Effector memory CD8-positive, alpha-beta T cell (primary cell): ENCODE measurements at regions not wholly inside any gene's neighbourhood (a gene's known extent, or its start where the extent isn't known, plus 50 kb on each side); places are given as distances from the start of the nearest gene placed in this dataset.

Experiments used
- ATAC-seq: fragments of 150-1000 bp; cut with Tn5 transposase; replicated peaks from 2 replicates; pipeline ENCODE4 v1.10.0; 2021; ENCODE audit warnings: mild to moderate bottlenecking, moderate library complexity
- DNase-seq, 3 experiments: peaks; one replicate each; pipeline ENCODE4 v3.0.0; 2021
- H3K27ac Mint-ChIP-seq, 2 donors: one replicate each; pipeline ENCODE4 v1.8.0; 2022; ENCODE audit warnings: mild to moderate bottlenecking in 2 of 2, mixed read lengths in 2 of 2, moderate library complexity in 2 of 2
- H3K27me3 Mint-ChIP-seq, 2 donors: one replicate each; pipeline ENCODE4 v1.8.0; 2022; ENCODE audit warnings: mixed read lengths in 2 of 2
- H3K36me3 Mint-ChIP-seq: one replicate; pipeline ENCODE4 v1.8.0; 2022; ENCODE audit warnings: mild to moderate bottlenecking, moderate library complexity, mixed read lengths; ENCODE audit not compliant: insufficient read depth
- H3K4me1 Mint-ChIP-seq, 2 donors: one replicate each; pipeline ENCODE4 v1.8.0; 2022; ENCODE audit warnings: low read depth in 2 of 2, mixed read lengths in 2 of 2
- H3K4me3 Mint-ChIP-seq, 2 donors: one replicate each; pipeline ENCODE4 v1.8.0; 2022; ENCODE audit warnings: mild to moderate bottlenecking in 2 of 2, mixed read lengths in 2 of 2, moderate library complexity in 2 of 2
- H3K9me3 Mint-ChIP-seq, 2 donors: one replicate each; pipeline ENCODE4 v1.8.0; 2022; ENCODE audit warnings: mixed read lengths in 2 of 2

GRCh38 chr16:88317613-88317965 lies 65.2 kb upstream of the ZNF469 start:
- Mint-ChIP-seq H3K4me1 (no peaks in the 10 kb centered on the region), H3K9me3 (no peaks in the 10 kb centered on the region), H3K27ac (no peak overlapping the region), H3K36me3 (no peaks in the 10 kb centered on the region), H3K27me3 (peaks cover 13 to 26% of the 10 kb centered on the region in 2 donors), H3K4me3 (no peak overlapping the region)
- no peak for ATAC-seq
- no peak for DNase-seq

GRCh38 chr16:88318051-88318450 lies 64.7 kb upstream of the ZNF469 start:
- H3K27ac Mint-ChIP-seq = no peak overlapping the region
- DNase-seq (no peak), ATAC-seq (no peak)
- H3K9me3 Mint-ChIP-seq = no peaks in the 10 kb centered on the region
- no peaks in the 10 kb centered on the region for H3K4me1 Mint-ChIP-seq
- H3K4me3 Mint-ChIP-seq = no peak overlapping the region
- H3K27me3 Mint-ChIP-seq = peaks cover 13 to 25% of the 10 kb centered on the region in 2 donors
- no peaks in the 10 kb centered on the region for H3K36me3 Mint-ChIP-seq

GRCh38 chr16:88318521-88318920 lies 64.2 kb upstream of the ZNF469 start:
- no peaks in the 10 kb centered on the region for H3K36me3 Mint-ChIP-seq
- H3K27ac Mint-ChIP-seq = no peak overlapping the region
- peaks cover 13 to 20% of the 10 kb centered on the region in 2 donors for H3K27me3 Mint-ChIP-seq
- H3K4me3 Mint-ChIP-seq = no peak overlapping the region
- H3K9me3 Mint-ChIP-seq = no peaks in the 10 kb centered on the region
- ATAC-seq = no peak
- no peaks in the 10 kb centered on the region for H3K4me1 Mint-ChIP-seq
- no peak for DNase-seq

GRCh38 chr16:88319116-88319965 lies 63.4 kb upstream of the ZNF469 start:
- H3K4me1 Mint-ChIP-seq = no peaks in the 10 kb centered on the region
- H3K27me3 Mint-ChIP-seq = peaks cover 13 to 16% of the 10 kb centered on the region in 2 donors
- DNase-seq = no peak
- no peak overlapping the region for H3K27ac Mint-ChIP-seq
- no peaks in the 10 kb centered on the region for H3K36me3 Mint-ChIP-seq
- no peak overlapping the region for H3K4me3 Mint-ChIP-seq
- ATAC-seq = no peak
- H3K9me3 Mint-ChIP-seq = no peaks in the 10 kb centered on the region

GRCh38 chr16:88320947-88321634 lies 61.7 kb upstream of the ZNF469 start:
- Mint-ChIP-seq H3K9me3 (no peaks in the 10 kb centered on the region), H3K4me3 (no peak overlapping the region), H3K27me3 (peaks cover 13 to 18% of the 10 kb centered on the region in 2 donors), H3K27ac (no peak overlapping the region), H3K4me1 (no peaks in the 10 kb centered on the region), H3K36me3 (no peaks in the 10 kb centered on the region)
- ATAC-seq = no peak
- no peak for DNase-seq

- no peaks in the 10 kb centered on the region for H3K4me1 Mint-ChIP-seq
- ATAC-seq (no peak), DNase-seq (no peak)
- peaks cover 13 to 26% of the 10 kb centered on the region in 2 donors for H3K27me3 Mint-ChIP-seq
- H3K4me3 Mint-ChIP-seq = no peak overlapping the region
- H3K36me3 Mint-ChIP-seq = no peaks in the 10 kb centered on the region
- H3K27ac Mint-ChIP-seq = no peak overlapping the region
- H3K9me3 Mint-ChIP-seq = no peaks in the 10 kb centered on the region
These were observed 60.9 kb upstream of the ZNF469 start for GRCh38 chr16:88321635-88322499.

- no peak overlapping the region for H3K4me3 Mint-ChIP-seq
- no peaks in the 10 kb centered on the region for H3K9me3 Mint-ChIP-seq
- no peaks in the 10 kb centered on the region for H3K36me3 Mint-ChIP-seq
- H3K27me3 Mint-ChIP-seq = peaks cover 8 to 25% of the 10 kb centered on the region in 2 donors
- H3K27ac Mint-ChIP-seq = no peak overlapping the region
- DNase-seq (no peak), ATAC-seq (no peak)
- H3K4me1 Mint-ChIP-seq = no peaks in the 10 kb centered on the region
These were observed 60.2 kb upstream of the ZNF469 start for GRCh38 chr16:88322500-88322970.

GRCh38 chr16:88323041-88323440 lies 59.7 kb upstream of the ZNF469 start:
- peaks cover 3 to 20% of the 10 kb centered on the region in 2 donors for H3K27me3 Mint-ChIP-seq
- no peak for DNase-seq
- ATAC-seq = no peak
- no peaks in the 10 kb centered on the region for H3K36me3 Mint-ChIP-seq
- no peaks in the 10 kb centered on the region for H3K4me1 Mint-ChIP-seq
- no peak overlapping the region for H3K4me3 Mint-ChIP-seq
- no peak overlapping the region for H3K27ac Mint-ChIP-seq
- H3K9me3 Mint-ChIP-seq = no peaks in the 10 kb centered on the region

GRCh38 chr16:88323546-88324330 lies 59.0 kb upstream of the ZNF469 start:
- Mint-ChIP-seq H3K4me3 (no peak overlapping the region), H3K27me3 (peaks cover 0 to 14% of the 10 kb centered on the region in 2 donors), H3K27ac (no peak overlapping the region), H3K36me3 (no peaks in the 10 kb centered on the region), H3K9me3 (no peaks in the 10 kb centered on the region), H3K4me1 (no peaks in the 10 kb centered on the region)
- no peak for ATAC-seq
- DNase-seq = no peak

GRCh38 chr16:88325087-88325750 lies 57.5 kb upstream of the ZNF469 start:
- Mint-ChIP-seq H3K4me3 (no peak overlapping the region), H3K4me1 (no peaks in the 10 kb centered on the region), H3K36me3 (no peaks in the 10 kb centered on the region), H3K27me3 (peaks cover 0 to 14% of the 10 kb centered on the region in 2 donors), H3K27ac (no peak overlapping the region), H3K9me3 (no peaks in the 10 kb centered on the region)
- DNase-seq (no peak), ATAC-seq (no peak)

- H3K36me3 Mint-ChIP-seq = no peaks in the 10 kb centered on the region
- H3K27ac Mint-ChIP-seq = no peak overlapping the region
- H3K4me3 Mint-ChIP-seq = no peak overlapping the region
- H3K4me1 Mint-ChIP-seq = no peaks in the 10 kb centered on the region
- no peaks in the 10 kb centered on the region for H3K9me3 Mint-ChIP-seq
- peaks cover 0 to 14% of the 10 kb centered on the region in 2 donors for H3K27me3 Mint-ChIP-seq
- DNase-seq (no peak), ATAC-seq (no peak)
These were observed 56.8 kb upstream of the ZNF469 start for GRCh38 chr16:88325976-88326375.

GRCh38 chr16:88326611-88327485 lies 55.9 kb upstream of the ZNF469 start:
- H3K27ac Mint-ChIP-seq = no peak overlapping the region
- H3K9me3 Mint-ChIP-seq = no peaks in the 10 kb centered on the region
- ATAC-seq (no peak), DNase-seq (no peak)
- H3K4me1 Mint-ChIP-seq = no peaks in the 10 kb centered on the region
- no peak overlapping the region for H3K4me3 Mint-ChIP-seq
- H3K27me3 Mint-ChIP-seq = peaks cover 0 to 14% of the 10 kb centered on the region in 2 donors
- H3K36me3 Mint-ChIP-seq = no peaks in the 10 kb centered on the region
